H1 (cell line): ENCODE measurements at regions not wholly inside any gene's neighbourhood (a gene's known extent, or its start where the extent isn't known, plus 50 kb on each side); places are given as distances from the start of the nearest gene placed in this dataset.

Experiments
- CTCF ChIA-PET: fragments of 300-600 bp; sonication (Branson Sonifier 250); formaldehyde crosslinking; loops from one replicate; lab custom pipeline; 2021; ENCODE audit not compliant: partially characterized antibody; lab: Charles Lee
- POLR2A ChIA-PET: fragments of 300-600 bp; sonication (Branson Sonifier 250); formaldehyde crosslinking; loops from one replicate; lab custom pipeline; 2021; ENCODE audit warnings: inconsistent platforms; ENCODE audit not compliant: partially characterized antibody; lab: Charles Lee
- DNase-seq, 2 experiments: peaks; one replicate each; pipeline versions ENCODE4 v3.0.0 to v3.0.0-alpha.2; 2010 to 2022; ENCODE audit warnings: low spot score in 2 of 2, low read depth in 1 of 2, mixed read lengths in 1 of 2
- FAIRE-seq: peaks from 2 replicates; lab custom pipeline; 2011; peaks lifted over from hg19 to GRCh38; lab: Jason Lieb, UNC
- H2AFZ ChIP-seq: 2 replicates; pipeline ENCODE4 v1.8.1; 2012; ENCODE audit warnings: low read length, inconsistent platforms
- H2AK5ac ChIP-seq: 2 replicates; pipeline ENCODE4 v1.6.1; 2013; ENCODE audit warnings: low read depth, low read length
- H2BK120ac ChIP-seq: replicated peaks from 2 replicates; pipeline ENCODE3; 2013; ENCODE audit warnings: low read depth, low read length, inconsistent platforms
- H2BK12ac ChIP-seq: 2 replicates; pipeline ENCODE4 v1.6.1; 2013; ENCODE audit warnings: low read depth, low read length
- H2BK15ac ChIP-seq: 2 replicates; pipeline ENCODE4 v1.6.1; 2013; ENCODE audit warnings: low read length
- H2BK20ac ChIP-seq: 2 replicates; pipeline ENCODE4 v1.6.1; 2013; ENCODE audit warnings: low read length
- H2BK5ac ChIP-seq: 2 replicates; pipeline ENCODE4 v1.6.1; 2013; ENCODE audit warnings: low read depth, low read length
- H3K14ac ChIP-seq: 2 replicates; pipeline ENCODE4 v1.6.1; 2013; ENCODE audit warnings: inconsistent platforms; ENCODE audit not compliant: insufficient read length
- H3K18ac ChIP-seq: 2 replicates; pipeline ENCODE4 v1.6.1; 2013; ENCODE audit warnings: low read length; ENCODE audit errors: extremely low read depth
- H3K23ac ChIP-seq: 2 replicates; pipeline ENCODE4 v1.6.1; 2013; ENCODE audit warnings: inconsistent platforms; ENCODE audit not compliant: insufficient read length
- H3K23me2 ChIP-seq: 2 replicates; pipeline ENCODE4 v1.6.1; 2013; ENCODE audit warnings: low read depth, low read length
- H3K27ac ChIP-seq: 2 replicates; pipeline ENCODE4 v1.6.1; 2011; ENCODE audit warnings: low read depth, low read length, inconsistent platforms
- H3K27me3 ChIP-seq, 4 experiments: replicated peaks in 1 of 4; 1 replicate in 1 of 4; 2 replicates in 3 of 4; pipeline versions ENCODE4 v1.6.1 to v1.8.1; 2011 to 2013; ENCODE audit warnings: low read length in 3 of 4, mild to moderate bottlenecking in 3 of 4, inconsistent platforms in 2 of 4, mixed read lengths in 2 of 4, moderate library complexity in 1 of 4; ENCODE audit not compliant: control insufficient read depth in 3 of 4, insufficient read depth in 3 of 4; ENCODE audit errors: extremely low read depth in 1 of 4
- H3K36me3 ChIP-seq, 4 experiments: 2 replicates each; pipeline versions ENCODE4 v1.6.1 to v1.8.1; 2011 to 2013; ENCODE audit warnings: mild to moderate bottlenecking in 4 of 4, low read length in 3 of 4, moderate library complexity in 2 of 4, control low read depth in 1 of 4, inconsistent platforms in 1 of 4; ENCODE audit not compliant: insufficient read depth in 4 of 4, control insufficient read depth in 2 of 4
- H3K4ac ChIP-seq: replicated peaks from 2 replicates; pipeline ENCODE3; 2013; ENCODE audit warnings: low read length, low read depth, mixed read lengths, inconsistent platforms; ENCODE audit not compliant: insufficient read length
- H3K4me1 ChIP-seq, 4 experiments: replicated peaks in 1 of 4; 1 replicate in 1 of 4; 2 replicates in 3 of 4; pipeline versions ENCODE4 v1.6.1 to v1.8.1; 2011 to 2013; ENCODE audit warnings: low read length in 3 of 4, inconsistent platforms in 2 of 4, mixed read lengths in 1 of 4; ENCODE audit not compliant: insufficient read depth in 4 of 4, control insufficient read depth in 3 of 4
- H3K4me2 ChIP-seq, 2 experiments: 2 replicates each; pipeline versions ENCODE4 v1.6.1 to v1.8.1; 2011 to 2013; ENCODE audit warnings: low read depth in 2 of 2, low read length in 2 of 2, control low read depth in 1 of 2, inconsistent platforms in 1 of 2, mild to moderate bottlenecking in 1 of 2; ENCODE audit not compliant: insufficient read depth in 1 of 2
- H3K4me3 ChIP-seq, 4 experiments: fragments of 200-600, 300-600 bp in 1 of 4; sonication (generic), shearing (Covaris generic), sonication (Bioruptor Twin) in 1 of 4; 2 replicates each; pipeline versions ENCODE4 v1.5.1 to v1.8.1; 2011 to 2016; ENCODE audit warnings: low read length in 4 of 4, low read depth in 3 of 4, control low read depth in 2 of 4, inconsistent platforms in 2 of 4, mild to moderate bottlenecking in 2 of 4, mixed read lengths in 1 of 4, moderate library complexity in 1 of 4; ENCODE audit not compliant: insufficient read depth in 2 of 4; ENCODE audit errors: extremely low read depth in 1 of 4
- H3K56ac ChIP-seq: replicated peaks from 2 replicates; pipeline ENCODE3; 2013; ENCODE audit warnings: low read depth, mild to moderate bottlenecking, mixed read lengths, low read length, inconsistent platforms; ENCODE audit not compliant: insufficient read length
- H3K79me1 ChIP-seq: 2 replicates; pipeline ENCODE4 v1.6.1; 2013; ENCODE audit warnings: low read depth, low read length, control low read depth
- H3K79me2 ChIP-seq, 2 experiments: 2 replicates each; pipeline versions ENCODE4 v1.6.1 to v1.8.1; 2012 to 2013; ENCODE audit warnings: low read length in 2 of 2, mild to moderate bottlenecking in 2 of 2, inconsistent platforms in 1 of 2; ENCODE audit not compliant: insufficient read depth in 2 of 2, control insufficient read depth in 1 of 2
- H3K9ac ChIP-seq, 4 experiments: replicated peaks in 1 of 4; 1 replicate in 1 of 4; 2 replicates in 3 of 4; pipeline versions ENCODE4 v1.6.1 to v1.8.1; 2011 to 2013; ENCODE audit warnings: low read depth in 3 of 4, low read length in 3 of 4, control low read depth in 2 of 4, mild to moderate bottlenecking in 2 of 4, moderate library complexity in 2 of 4, inconsistent platforms in 1 of 4; ENCODE audit errors: extremely low read depth in 1 of 4
- H3K9me3 ChIP-seq, 2 experiments: 2 replicates each; pipeline versions ENCODE4 v1.6.1 to v1.8.1; 2012 to 2013; ENCODE audit warnings: mild to moderate bottlenecking in 2 of 2, moderate library complexity in 2 of 2, control low read depth in 1 of 2, inconsistent platforms in 1 of 2, low read depth in 1 of 2, low read length in 1 of 2, mixed read lengths in 1 of 2; ENCODE audit not compliant: insufficient read depth in 2 of 2
- H4K20me1 ChIP-seq, 2 experiments: replicated peaks in 1 of 2; 2 replicates each; pipeline versions ENCODE3 to v1.8.1; 2011 to 2013; ENCODE audit warnings: inconsistent platforms in 2 of 2, low read length in 2 of 2, mild to moderate bottlenecking in 1 of 2; ENCODE audit not compliant: insufficient read depth in 2 of 2, control insufficient read depth in 1 of 2
- H4K5ac ChIP-seq: 2 replicates; pipeline ENCODE4 v1.6.1; 2013; ENCODE audit warnings: low read length, low read depth, mixed read lengths, inconsistent platforms; ENCODE audit not compliant: insufficient read length
- H4K8ac ChIP-seq: 2 replicates; pipeline ENCODE4 v1.8.0; 2013; ENCODE audit warnings: mild to moderate bottlenecking, moderate library complexity, low read length, inconsistent platforms; ENCODE audit not compliant: insufficient read depth; ENCODE audit errors: extremely low read depth
- H4K91ac ChIP-seq: replicated peaks from 2 replicates; pipeline ENCODE3; 2013; ENCODE audit warnings: low read length, mixed read lengths, inconsistent platforms; ENCODE audit not compliant: insufficient read length
- CBX5 ChIP-seq: fragments of 300-800, 300-1000 bp; sonication (generic); IDR thresholded peaks from 2 replicates; pipeline ENCODE4 v1.7.1; 2016; ENCODE audit warnings: antibody characterized with exemption, low read length, low read depth
- EP300 ChIP-seq, 2 experiments: IDR thresholded peaks; 1 replicate in 1 of 2; 2 replicates in 1 of 2; pipeline ENCODE4 v1.6.1; 2011 to 2012; ENCODE audit warnings: low read depth in 2 of 2, low read length in 2 of 2, mild to moderate bottlenecking in 2 of 2, borderline replicate concordance in 1 of 2, inconsistent platforms in 1 of 2, moderate library complexity in 1 of 2
- GTF2F1 ChIP-seq: IDR thresholded peaks from 2 replicates; pipeline ENCODE4 v1.6.1; 2012; ENCODE audit warnings: low read depth, low read length, improper control_type of control experiment, borderline replicate concordance
- HDAC2 ChIP-seq, 2 experiments: fragments of 300-600 bp in 1 of 2; sonication (generic) in 1 of 2; IDR thresholded peaks; 2 replicates each; pipeline ENCODE4 v1.6.1; 2011 to 2012; ENCODE audit warnings: low read depth in 2 of 2, low read length in 2 of 2, mild to moderate bottlenecking in 2 of 2, moderate library complexity in 2 of 2, borderline replicate concordance in 1 of 2, inconsistent platforms in 1 of 2
- MAFK ChIP-seq: IDR thresholded peaks from 2 replicates; pipeline ENCODE4 v1.6.1; 2012; ENCODE audit warnings: low read depth, mild to moderate bottlenecking, improper control_type of control experiment, low read length
- SIX5 ChIP-seq: IDR thresholded peaks from 2 replicates; pipeline ENCODE4 v1.6.1; 2011; ENCODE audit warnings: mild to moderate bottlenecking, low read depth, low read length
- YY1 ChIP-seq: IDR thresholded peaks from 2 replicates; pipeline ENCODE4 v1.6.1; 2011; ENCODE audit warnings: low read depth, mild to moderate bottlenecking, low read length
- TF ChIP-seq, protein P1 (sequence below): IDR thresholded peaks from 2 replicates; pipeline ENCODE4 v1.6.1; 2011; ENCODE audit warnings: low read length, improper control_type of control experiment

DNA sequence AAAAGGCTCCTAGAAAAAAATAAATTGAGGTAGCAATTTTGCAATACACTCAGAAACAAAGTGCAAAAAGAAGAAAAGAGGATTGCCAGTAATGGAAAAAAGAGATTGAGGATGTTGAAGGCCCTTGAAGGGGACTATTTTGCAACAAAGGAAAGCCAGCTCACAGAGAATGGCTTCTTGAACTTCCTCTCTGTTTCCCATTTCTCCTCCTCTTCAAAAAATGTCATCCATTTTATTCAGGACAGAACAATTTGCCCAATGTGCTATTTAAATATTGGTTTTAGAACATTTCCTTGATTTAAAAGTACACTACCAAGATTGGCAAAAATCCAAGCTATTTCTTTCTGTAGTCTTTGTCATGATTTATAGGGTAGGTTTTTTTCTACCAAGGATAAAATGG lies 60.2 kb downstream of the GASK1B start:
- no peaks in the 10 kb centered on the region for H3K79me1 ChIP-seq
- H3K27ac ChIP-seq = no peak overlapping the region
- no peaks in the 10 kb centered on the region for H4K20me1 ChIP-seq
- ChIA-PET POLR2A (no interaction called here), CTCF (no interaction called here)
- H2BK12ac ChIP-seq = no peak overlapping the region
- no peak overlapping the region for H3K56ac ChIP-seq
- no peak overlapping the region for H2BK120ac ChIP-seq
- no peak overlapping the region for H3K4ac ChIP-seq
- no peaks in the 10 kb centered on the region for H3K23me2 ChIP-seq
- no peaks in the 10 kb centered on the region for H3K79me2 ChIP-seq
- H2BK15ac ChIP-seq = no peak overlapping the region
- no peak overlapping the region for H3K23ac ChIP-seq
- no peak overlapping the region for H2BK20ac ChIP-seq
- no peaks in the 10 kb centered on the region for H3K4me1 ChIP-seq
- H3K14ac ChIP-seq = no peak overlapping the region
- no peak for FAIRE-seq
- no peak overlapping the region for H4K8ac ChIP-seq
- DNase-seq = no peak
- no peak overlapping the region for H2AK5ac ChIP-seq
- H3K9me3 ChIP-seq = no peaks in the 10 kb centered on the region
- no peak overlapping the region for H4K5ac ChIP-seq
- no peaks in the 10 kb centered on the region for H3K36me3 ChIP-seq
- H4K91ac ChIP-seq = no peak overlapping the region
- no peak overlapping the region for H3K18ac ChIP-seq
- H3K4me2 ChIP-seq = no peak overlapping the region
- no peak overlapping the region for H2AFZ ChIP-seq
- TF ChIP-seq, protein P1, sequence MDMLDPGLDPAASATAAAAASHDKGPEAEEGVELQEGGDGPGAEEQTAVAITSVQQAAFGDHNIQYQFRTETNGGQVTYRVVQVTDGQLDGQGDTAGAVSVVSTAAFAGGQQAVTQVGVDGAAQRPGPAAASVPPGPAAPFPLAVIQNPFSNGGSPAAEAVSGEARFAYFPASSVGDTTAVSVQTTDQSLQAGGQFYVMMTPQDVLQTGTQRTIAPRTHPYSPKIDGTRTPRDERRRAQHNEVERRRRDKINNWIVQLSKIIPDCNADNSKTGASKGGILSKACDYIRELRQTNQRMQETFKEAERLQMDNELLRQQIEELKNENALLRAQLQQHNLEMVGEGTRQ = no peak
- TF ChIP-seq HDAC2 (IDR thresholded peaks at IDR 0.05; ENCODE audit: borderline replicate concordance in 1 of 2, low read depth in 2 of 2, low read length in 2 of 2) = no peak
- no peak for TF ChIP-seq MAFK
- TF ChIP-seq GTF2F1 = no peak
- no peak for TF ChIP-seq SIX5
- no peak for TF ChIP-seq YY1
- no peak for TF ChIP-seq EP300 (IDR thresholded peaks at IDR 0.05; ENCODE audit: borderline replicate concordance in 1 of 2, low read depth in 2 of 2, low read length in 2 of 2)
- TF ChIP-seq CBX5 = no peak
- no peak overlapping the region for H2BK5ac ChIP-seq
- H3K9ac ChIP-seq = no peak overlapping the region
- no peak overlapping the region for H3K4me3 ChIP-seq
- no peaks in the 10 kb centered on the region for H3K27me3 ChIP-seq
